ENCODE measurements at regions not wholly inside any gene's neighbourhood (a gene's known extent, or its start where the extent isn't known, plus 50 kb on each side); places are given as distances from the start of the nearest gene placed in this dataset.
"Not testable (repeated sequence)": the region's sequence is repeated elsewhere in the genome, so short reads cannot be mapped to it uniquely, and the experiment has no call there.

GRCh38 chr1:56097713-56098112 lies 481.6 kb downstream of the PLPP3 start:
- DNase-seq: no peak

- no peak for DNase-seq
Observed at GRCh38 chr1:56095696-56096665, 483.4 kb downstream of the PLPP3 start.

DNA sequence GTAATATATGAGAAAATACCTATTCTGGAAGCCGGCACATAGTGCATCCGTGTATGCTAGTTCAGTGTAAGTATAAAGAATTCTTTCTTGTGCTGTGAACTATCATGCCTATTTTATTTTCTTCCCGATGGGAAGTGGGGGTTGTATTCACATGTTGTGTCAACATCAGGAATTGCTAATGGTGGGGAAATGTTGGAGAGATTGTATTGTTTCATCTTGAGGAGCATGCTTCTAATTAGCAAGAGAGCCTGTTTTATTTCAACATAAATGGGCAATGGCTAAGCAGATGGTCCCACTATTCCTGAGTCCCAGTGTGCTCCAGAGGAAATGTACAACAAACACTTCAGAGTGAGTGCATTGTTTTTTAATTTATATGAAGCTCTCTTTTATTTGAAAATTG lies 485.2 kb downstream of the PLPP3 start:
- DNase-seq: no peak

GRCh38 chr1:56092684-56093570 lies 486.4 kb downstream of the PLPP3 start:
- DNase-seq: no peak

- DNase-seq: not testable (repeated sequence)
Observed at GRCh38 chr1:56089826-56090225, 489.5 kb downstream of the PLPP3 start.

- no peak for DNase-seq
Observed at GRCh38 chr1:56084246-56084645, 495.1 kb downstream of the PLPP3 start.

- DNase-seq: no peak
Observed at GRCh38 chr1:56081736-56082135, 497.6 kb downstream of the PLPP3 start.

- no peak for DNase-seq
Observed at GRCh38 chr1:56081173-56081572, 498.2 kb downstream of the PLPP3 start.

- no peak for DNase-seq
Observed at GRCh38 chr1:56080123-56080522, 499.2 kb downstream of the PLPP3 start.

GRCh38 chr1:56079391-56079790 lies 500.0 kb downstream of the PLPP3 start:
- no peak for DNase-seq

DNA sequence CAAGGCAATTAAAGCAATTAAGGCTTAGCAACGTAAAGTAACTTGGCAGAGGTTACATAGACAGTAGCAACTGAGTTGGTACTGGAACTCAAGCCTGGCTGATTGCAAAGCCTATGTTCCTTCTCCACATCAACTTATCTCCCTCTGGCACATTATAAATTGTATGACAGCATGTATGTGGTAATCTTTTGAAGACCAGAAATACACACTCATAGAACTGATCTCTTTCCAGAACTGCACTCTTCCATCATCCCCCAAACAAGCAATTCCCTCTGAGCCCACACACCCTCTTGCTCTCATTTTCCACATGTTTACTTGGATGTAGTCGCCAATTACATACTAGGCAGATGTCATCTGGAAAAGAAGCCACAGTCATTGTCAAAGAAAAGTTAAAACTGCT lies 502.2 kb downstream of the PLPP3 start:
- DNase-seq: no peak

- DNase-seq: no peak
Observed at GRCh38 chr1:56074007-56074651, 505.2 kb downstream of the PLPP3 start.

DNA sequence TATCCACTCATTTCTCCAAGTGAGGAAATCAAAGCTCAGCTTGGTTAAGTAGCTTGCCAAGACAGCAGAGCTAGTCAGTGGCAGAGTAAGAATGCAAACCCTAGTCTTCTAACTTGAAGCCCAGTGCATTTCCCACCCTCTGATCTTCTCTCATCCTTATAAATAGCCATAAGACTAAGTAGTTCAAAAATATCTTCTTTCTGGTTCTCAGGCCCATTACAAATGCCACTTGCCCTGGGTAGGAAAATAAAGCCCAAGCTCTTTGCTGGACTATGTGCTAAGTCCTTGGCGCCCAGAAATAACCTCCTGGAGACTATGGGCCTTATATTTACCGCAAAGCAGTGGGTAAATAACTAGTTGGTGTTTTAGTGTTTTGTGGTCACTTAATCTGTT lies 505.8 kb downstream of the PLPP3 start:
- no peak for DNase-seq

DNA sequence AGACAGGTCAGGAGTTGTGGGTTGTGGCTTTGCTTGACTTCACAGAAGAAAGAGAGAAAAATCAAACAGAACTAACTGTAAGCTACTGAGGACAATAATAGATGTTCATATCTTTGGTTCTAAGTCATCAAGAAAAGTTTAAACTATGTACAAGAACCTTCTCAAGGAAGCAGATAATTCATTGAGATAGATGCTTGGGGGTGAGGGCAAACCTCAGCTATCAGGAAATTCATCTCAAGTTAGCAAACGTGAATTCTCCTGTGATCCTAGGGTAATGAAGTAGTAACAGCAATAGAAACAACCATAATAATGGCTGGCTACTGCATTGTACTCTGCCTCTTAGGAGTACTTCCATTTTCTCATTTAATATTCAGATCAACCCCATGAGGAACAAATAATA lies 506.2 kb downstream of the PLPP3 start:
- no peak for DNase-seq

- no peak for DNase-seq
Observed at GRCh38 chr1:56072310-56072709, 507.1 kb downstream of the PLPP3 start.

DNA sequence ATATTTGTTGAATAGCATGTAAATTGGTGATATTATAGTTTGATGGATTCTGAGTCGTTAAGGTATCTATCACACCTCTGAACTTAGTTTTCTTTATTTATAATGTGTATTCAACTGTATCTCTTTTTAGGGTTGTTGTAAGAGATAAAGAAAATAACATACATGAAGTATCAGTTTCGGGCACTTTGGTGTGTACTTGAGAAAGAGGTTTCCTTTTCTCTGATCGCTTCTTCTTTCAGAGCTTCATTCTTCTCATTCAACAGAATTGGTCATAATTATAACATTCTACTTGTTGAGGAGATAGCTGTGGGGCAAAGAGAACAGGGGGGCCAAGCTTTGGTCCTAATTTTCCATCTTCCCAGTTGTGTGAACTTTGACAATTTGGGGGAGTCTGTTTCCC lies 508.0 kb downstream of the PLPP3 start:
- no peak for DNase-seq

DNA sequence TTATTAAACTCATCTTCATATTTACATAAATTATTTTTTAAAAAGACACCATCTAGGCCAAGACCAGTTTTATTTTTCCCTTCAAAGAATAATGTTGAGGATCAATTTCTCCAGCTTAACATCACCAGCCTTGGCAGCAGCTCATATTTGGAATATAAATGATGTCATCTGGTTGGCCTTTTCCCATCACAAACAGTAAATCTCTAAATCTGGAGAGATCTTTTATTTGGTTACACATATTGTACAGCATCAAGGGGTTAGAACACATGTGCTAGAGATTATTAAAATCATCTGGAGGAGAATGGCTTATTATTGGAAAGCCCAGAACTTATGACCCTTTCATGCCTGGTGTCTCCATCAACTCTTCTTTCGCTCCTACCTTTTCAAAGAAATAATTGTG lies 508.8 kb downstream of the PLPP3 start:
- DNase-seq: no peak

- no peak for DNase-seq
Observed at GRCh38 chr1:56069824-56070223, 509.5 kb downstream of the PLPP3 start.

DNA sequence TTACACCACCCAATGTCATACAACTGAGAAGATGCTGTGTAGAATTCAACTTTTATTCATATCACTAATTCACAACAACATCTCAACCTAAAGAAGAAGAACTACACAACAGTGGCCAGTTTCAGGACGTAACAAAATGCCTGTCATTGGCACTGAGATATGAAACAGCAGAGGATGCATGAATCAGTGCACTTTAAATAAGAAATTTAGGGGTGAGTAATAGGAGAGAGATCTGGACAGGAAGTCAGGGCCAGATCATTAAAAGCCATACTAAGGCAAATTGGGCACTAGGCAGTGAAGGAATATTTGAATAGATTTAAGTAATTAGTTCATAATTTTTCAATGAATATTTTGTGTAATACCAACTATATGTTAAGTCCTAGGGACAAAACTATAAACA lies 510.5 kb downstream of the PLPP3 start:
- no peak for DNase-seq

DNA sequence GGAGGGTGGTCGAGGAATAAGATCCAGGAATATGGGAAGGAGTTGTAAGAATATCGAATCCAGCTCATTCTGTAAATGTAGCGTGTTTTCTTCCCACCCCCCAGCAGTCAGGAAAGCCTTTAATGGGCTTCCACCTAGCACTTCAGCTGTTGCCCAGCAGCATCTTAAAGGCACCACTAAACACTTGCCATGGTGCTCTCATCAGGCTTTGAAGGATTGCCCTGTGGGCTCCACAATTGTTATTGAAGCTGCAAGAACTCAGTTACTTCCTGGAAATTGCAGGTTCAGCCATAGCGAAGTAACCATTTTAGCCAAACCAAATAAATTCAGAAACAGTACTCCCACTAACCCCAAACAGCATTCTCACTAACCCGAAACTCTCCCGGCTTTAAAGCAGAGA lies 511.2 kb downstream of the PLPP3 start:
- DNase-seq: no peak

DNA sequence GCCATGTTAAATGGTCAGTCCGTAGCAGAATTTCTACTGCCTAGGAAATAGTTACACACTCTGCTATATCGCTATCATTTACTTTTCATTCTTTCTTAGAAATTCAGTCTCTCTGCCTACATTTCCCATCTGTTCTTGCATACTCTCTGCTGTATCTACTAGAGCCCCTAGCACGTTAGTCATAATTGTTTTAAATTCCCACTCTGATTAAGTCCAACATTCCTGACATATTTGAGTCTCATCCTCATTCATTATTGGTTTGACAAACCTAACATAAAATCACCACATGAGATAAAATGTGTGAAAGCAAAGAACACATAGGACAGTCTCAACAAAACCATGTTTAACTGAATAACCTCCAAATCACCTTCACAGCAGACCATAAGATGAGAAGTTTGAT lies 513.6 kb downstream of the PLPP3 start:
- no peak for DNase-seq

- no peak for DNase-seq
Observed at GRCh38 chr1:56064705-56065104, 514.7 kb downstream of the PLPP3 start.

- no peak for DNase-seq
Observed at GRCh38 chr1:56063461-56063860, 515.9 kb downstream of the PLPP3 start.
